Putamen (tissue), 1 donor: ENCODE measurements at regions not wholly inside any gene's neighbourhood (a gene's known extent, or its start where the extent isn't known, plus 50 kb on each side); places are given as distances from the start of the nearest gene placed in this dataset.
"Not testable (repeated sequence)": the region's sequence is repeated elsewhere in the genome, so short reads cannot be mapped to it uniquely, and the experiment has no call there.

Experiments
- DNase-seq: peaks from one replicate; pipeline ENCODE4 v3.0.0-alpha.2; 2016; ENCODE audit warnings: low spot score

- no peak for DNase-seq
Measured at GRCh38 chr21:39000496-39000895, 182.8 kb downstream of the PSMG1 start.

- DNase-seq = no peak
Measured at GRCh38 chr21:38999161-38999560, 184.1 kb downstream of the PSMG1 start.

DNA sequence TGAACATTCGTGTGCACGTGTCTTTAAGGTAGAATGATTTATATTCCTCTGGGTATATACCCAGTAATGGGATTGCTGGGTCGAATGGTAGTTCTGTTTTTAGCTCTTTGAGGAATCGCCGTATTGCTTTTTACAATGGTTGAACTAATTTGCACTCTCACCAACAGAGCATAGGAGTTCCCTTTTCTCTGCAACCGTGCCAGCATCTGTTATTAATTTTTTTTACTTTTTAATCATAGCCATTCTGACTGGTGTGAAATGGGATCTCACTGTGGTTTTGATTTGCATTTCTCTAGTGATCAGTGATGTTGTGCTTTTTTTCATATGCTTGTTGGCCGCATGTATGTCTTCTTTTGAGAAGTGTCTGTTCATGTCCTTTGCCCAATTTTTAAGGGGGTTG is 185.0 kb downstream of the PSMG1 start:
- DNase-seq = not testable (repeated sequence)

- not testable (repeated sequence) for DNase-seq
Measured at GRCh38 chr21:38997843-38998175, 185.4 kb downstream of the PSMG1 start.

DNA sequence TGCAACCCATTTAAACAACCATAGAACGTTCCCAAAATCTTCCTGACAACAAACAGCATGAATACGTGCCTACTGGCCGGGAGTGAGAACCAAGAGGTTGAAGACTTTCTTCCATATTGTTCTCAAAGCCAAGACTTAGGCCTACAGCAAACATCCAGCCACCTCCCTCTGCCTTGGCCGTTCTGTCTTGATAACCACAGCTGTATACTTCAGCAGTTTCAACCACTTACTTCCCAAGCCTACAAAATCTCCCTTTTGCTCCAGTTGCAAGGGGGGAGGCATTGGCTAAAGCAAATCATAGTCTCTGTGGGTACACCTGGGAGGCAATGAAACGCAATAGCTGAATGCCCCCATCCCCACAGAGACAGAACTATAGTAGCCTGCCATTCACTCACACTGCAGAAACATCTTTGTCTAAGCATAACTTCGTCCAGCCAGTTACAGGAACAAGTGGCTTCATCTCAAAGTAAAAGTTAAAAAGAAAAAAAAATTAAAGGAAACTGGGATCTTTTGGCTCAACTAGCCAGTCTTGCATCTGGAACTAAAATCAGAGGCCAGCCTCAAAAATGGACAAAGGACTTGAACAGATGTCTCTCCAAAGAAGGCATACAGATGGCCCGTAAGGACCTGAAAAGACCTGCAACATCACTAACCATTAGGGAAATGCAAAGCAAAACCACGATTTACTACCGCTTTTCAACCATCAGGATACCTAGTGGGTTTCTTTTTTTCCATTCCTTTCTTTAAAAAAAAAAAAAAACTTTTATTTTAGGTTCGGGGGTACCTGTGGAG is 186.0 kb downstream of the PSMG1 start:
- no peak for DNase-seq

DNA sequence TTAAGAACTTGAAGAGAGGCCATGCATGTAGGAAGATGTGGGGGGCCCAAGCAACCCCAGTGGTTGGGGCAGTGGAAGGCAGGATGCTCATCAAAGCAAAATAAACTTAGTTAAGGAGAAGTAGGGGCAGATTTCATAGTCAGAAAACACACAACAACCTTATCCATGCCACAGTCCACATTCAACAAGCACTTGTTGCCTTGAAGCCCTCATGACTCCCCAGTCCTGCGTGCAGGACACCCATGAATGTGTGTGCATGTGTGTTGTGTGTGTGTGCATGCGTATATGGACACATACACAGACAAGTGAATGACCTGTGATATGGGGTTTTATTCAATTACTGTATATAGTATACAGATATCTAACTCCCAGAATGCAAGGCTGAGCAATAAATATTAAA is 186.9 kb downstream of the PSMG1 start:
- DNase-seq = no peak

DNA sequence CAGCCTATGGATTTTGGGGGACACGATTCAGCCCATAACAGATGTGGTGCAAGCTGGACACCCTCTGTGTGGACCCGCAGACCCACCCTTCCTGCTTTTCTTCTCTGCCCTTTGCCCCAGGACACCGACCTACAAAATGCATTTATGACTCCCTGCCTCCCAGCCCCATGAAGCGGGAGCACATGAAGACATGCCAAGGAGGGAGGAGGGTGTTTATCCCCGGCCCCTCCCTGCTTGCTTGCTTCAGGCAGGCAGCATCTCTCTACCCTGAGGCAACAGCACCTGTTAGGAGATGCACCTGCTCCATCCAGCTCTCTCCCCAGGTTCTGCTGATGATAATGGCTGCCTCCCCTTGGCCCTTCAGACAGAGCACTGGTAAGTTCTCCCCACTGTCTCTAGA is 187.5 kb downstream of the PSMG1 start:
- DNase-seq = no peak

GRCh38 chr21:38995071-38995669 is 188.1 kb downstream of the PSMG1 start:
- no peak for DNase-seq

GRCh38 chr21:38994042-38994441 is 188.3 kb downstream of the ETS2 start:
- DNase-seq = no peak

DNA sequence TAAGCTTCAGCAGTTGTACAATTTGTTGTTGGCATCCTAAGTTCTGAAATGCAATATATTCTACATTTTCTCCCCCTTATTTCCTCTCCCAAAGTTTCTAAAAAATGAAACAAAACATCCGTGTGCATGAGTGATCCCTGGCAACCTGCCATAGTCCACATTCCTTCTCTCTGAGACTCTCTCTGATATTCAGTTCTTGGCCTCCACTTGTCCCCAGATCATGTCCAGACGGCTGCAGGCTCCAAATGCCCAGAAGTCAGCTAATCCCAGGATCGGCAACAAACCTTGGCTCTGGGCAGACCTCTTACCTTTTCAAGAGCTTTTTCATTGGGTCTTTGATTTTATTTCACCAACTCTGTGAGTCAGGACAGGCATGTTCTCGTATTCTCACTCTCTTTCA is 187.8 kb downstream of the ETS2 start:
- DNase-seq = no peak

GRCh38 chr21:38992737-38993136 is 187.0 kb downstream of the ETS2 start:
- DNase-seq = no peak

DNA sequence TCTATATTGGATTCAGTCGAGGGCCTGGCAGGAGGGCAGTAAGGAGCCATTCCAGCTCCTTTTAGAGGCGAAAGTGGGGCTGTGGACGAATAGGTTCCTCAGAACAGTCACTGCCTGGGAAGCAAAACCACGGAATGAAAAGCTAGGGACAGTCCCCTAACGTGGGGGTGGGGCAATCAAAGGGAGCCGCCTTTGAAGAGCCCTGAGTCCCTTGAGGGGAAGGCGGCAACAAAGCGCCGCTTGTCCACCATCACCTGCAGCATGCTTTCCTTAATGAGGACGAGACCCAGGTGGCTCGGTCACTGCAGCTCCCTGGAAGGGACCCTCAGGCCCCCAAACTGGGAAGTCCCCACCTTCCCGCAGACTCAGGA is 184.7 kb downstream of the ETS2 start:
- no peak for DNase-seq

- no peak for DNase-seq
Measured at GRCh38 chr21:38989745-38990423, 184.2 kb downstream of the ETS2 start.

DNA sequence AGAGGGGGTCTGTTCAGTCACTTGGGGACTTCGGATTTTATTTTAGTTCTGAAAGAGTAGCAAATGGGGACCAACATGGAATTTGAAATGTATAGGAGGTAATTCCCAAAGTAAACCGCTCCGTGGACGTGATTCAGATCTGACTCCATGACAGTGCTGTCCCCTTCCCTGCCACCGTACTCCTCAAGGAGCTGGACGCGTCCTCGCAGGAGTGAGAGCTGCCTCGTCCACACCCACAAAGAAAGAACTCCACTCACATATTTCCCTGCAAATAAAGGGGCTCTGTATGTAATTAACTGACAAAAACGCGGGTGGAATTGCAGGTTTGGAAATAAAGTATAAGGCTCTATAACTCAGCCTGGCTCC is 183.6 kb downstream of the ETS2 start:
- no peak for DNase-seq

DNA sequence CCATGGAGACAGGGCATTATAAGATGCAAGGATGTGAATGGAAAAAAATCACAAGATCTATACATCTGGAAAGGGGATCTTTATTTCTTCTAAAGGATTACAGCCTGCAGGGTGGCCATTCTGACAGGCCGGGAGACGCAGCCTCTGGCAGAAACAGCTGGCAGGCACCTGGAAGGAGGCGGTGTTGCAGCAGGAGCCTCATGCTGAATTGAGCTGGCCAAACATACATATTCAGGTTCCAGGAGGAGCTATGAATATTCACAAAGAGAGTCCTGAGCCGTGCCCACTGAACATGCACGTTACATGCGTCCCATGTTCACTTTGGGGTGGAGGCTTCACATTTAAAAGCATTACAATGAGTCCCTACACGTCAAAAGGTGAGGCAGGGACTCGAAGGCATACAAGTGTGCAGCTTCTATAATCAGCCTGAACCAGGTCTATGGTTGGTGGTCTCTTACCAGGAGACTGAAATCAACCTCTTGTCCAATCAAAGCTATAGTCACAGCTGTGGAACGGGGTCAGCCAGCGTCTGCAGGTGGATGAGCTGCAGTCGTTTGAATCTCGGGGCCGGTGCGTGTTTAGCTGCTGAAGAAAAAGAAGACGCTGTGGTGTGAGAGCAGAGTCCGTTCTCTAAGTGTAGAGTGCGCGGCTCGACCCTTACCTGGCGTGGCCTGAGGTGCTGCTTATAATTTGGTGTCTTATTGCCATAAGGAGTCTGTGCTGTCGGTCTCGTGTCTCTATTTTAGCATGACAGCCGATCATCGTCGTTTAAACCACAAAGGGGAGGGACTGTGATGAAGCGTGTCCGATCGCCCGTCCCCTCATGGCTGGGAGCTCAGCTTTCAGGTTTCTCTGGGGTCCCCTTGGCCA is 183.0 kb downstream of the ETS2 start:
- no peak for DNase-seq

DNA sequence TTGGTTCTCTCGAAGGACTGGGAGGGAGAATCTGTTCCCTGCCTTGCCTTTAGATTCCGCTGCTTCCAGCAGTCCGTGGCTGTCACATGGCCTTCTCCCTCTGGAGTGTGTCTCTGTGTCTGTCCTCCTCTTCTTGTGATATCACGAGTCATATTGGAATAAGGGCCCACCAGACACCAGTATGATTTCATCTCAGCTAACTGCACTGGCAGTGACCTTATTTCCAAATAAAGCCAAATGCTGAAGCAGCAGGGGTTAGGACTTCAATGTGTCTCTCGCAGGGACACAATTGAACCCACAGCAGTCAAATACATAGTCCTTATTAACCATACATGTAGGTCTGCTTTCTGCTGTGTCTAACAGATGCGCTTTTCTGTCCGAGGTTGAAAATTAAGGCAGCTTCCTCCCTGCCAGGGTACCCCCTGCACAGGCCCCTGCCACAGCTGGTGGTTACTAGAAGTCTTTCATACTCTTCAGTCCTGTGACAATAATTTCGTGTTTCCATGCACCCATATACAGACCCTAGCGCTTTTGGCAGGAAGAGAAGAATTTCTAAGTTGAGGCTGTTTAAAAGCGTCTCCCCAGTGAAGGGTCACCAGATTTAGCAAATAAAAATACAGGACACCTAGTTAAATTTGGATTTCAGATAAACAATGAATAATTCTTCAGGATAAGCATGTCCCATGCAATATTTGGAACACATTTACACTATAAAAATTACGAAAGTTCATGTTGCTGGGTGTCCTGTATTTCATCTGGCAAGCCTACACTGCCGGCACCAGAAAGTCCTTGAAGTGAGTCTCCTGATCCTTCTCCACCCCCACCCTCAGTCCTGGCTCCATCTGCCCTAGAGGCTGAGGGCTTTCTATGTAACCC is 182.1 kb downstream of the ETS2 start:
- DNase-seq = no peak

DNA sequence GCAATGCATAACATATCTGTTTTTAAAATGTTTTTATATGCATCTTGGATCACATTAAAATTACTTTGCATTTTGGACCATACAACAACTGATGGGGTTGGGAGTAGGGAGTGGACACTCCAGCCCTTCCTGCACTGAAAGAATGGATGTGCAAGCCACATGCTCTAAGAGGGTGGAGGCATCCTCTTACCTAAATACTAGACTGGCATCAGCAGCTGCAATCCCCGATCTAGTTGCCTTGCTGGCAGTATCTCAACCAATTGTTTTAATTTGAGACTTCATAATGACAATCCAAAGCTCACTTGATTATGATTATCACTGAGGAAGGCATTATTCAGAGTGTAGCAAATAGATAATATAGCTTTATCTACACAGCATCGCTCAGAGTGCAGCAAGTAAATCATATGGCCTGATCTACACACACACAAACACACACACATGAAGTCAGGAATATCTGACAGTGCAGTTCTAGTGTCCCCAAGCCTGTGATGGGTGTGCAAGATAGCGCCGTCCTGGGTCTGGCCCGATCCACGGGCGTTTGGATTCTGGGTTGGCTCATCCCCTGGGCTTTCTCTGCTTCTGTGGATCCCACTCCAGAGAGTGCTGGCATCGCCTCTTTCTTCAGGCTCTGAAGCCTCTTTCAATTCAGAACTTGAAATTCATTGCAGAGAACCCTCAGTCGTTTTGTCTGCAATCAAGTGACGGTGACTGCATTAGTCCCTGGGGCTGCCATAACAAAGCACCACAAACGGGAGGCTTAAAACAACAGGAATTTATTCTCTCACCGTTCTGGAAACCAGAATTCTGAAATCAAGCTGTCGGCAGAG is 181.3 kb downstream of the ETS2 start:
- no peak for DNase-seq

GRCh38 chr21:38986406-38986805 is 180.7 kb downstream of the ETS2 start:
- DNase-seq = no peak

GRCh38 chr21:38985568-38986378 is 180.0 kb downstream of the ETS2 start:
- no peak for DNase-seq
